Uterus (tissue), 3 donors: ENCODE measurements at regions not wholly inside any gene's neighbourhood (a gene's known extent, or its start where the extent isn't known, plus 50 kb on each side); places are given as distances from the start of the nearest gene placed in this dataset.

Experiments
- DNase-seq, 2 donors: peaks; one replicate each; pipeline ENCODE4 v3.0.0-alpha.2; 2019 to 2020
- H3K27ac ChIP-seq, 2 donors: fragments of 200-600 bp; sonication (generic); 1 replicate in 1 of 2; 2 replicates in 1 of 2; pipeline ENCODE4 v1.5.1; 2016 to 2018
- H3K27me3 ChIP-seq, 2 donors: fragments of 200-600 bp; sonication (generic); one replicate each; pipeline ENCODE4 v1.5.1; 2018 to 2019; ENCODE audit warnings: control low read depth in 1 of 2
- H3K36me3 ChIP-seq, 2 donors: fragments of 200-600 bp; sonication (generic); one replicate each; pipeline ENCODE4 v1.5.1; 2019; ENCODE audit warnings: control low read depth in 1 of 2
- H3K4me1 ChIP-seq, 2 donors: fragments of 200-600 bp; sonication (generic); one replicate each; pipeline ENCODE4 v1.5.1; 2018 to 2019; ENCODE audit warnings: control low read depth in 1 of 2
- H3K4me3 ChIP-seq, 2 donors: fragments of 200-600 bp; sonication (generic); 1 replicate in 1 of 2; 2 replicates in 1 of 2; pipeline ENCODE4 v1.5.1; 2018 to 2019; ENCODE audit warnings: mild to moderate bottlenecking in 1 of 2
- H3K9me3 ChIP-seq, 2 donors: fragments of 200-600 bp; sonication (generic); one replicate each; pipeline ENCODE4 v1.5.1; 2019; ENCODE audit warnings: control low read depth in 1 of 2
- CTCF ChIP-seq, 4 experiments: fragments of 200-600 bp in 2 of 4; fragments of 450-650 bp in 2 of 4; sonication (generic) in 2 of 4; IDR thresholded peaks; one replicate each; pipeline ENCODE4 v1.5.1; 2016 to 2019; ENCODE audit warnings: antibody characterized with exemption in 4 of 4, mild to moderate bottlenecking in 2 of 4, moderate library complexity in 1 of 4
- POLR2A ChIP-seq, 2 donors: fragments of 450-650 bp; IDR thresholded peaks; one replicate each; pipeline ENCODE4 v1.6.1; 2016; ENCODE audit warnings: antibody characterized with exemption in 2 of 2, mild to moderate bottlenecking in 1 of 2, moderate library complexity in 1 of 2
- intact Hi-C: fragments of 100-400 bp; cut with DNase I; formaldehyde crosslinking; loops from one replicate; pipeline ENCODE4 v1.15.1; 2023; ENCODE audit warnings: low total_unique reads
- donor health status: DM: yes; HTN: yes; CAD: no.

- no peak for TF ChIP-seq CTCF (IDR thresholded peaks at IDR 0.05)
- TF ChIP-seq POLR2A (IDR thresholded peaks at IDR 0.05) = no peak
- Histone ChIP-seq H3K9me3 (no peaks in the 10 kb centered on the region), H3K27ac (no peak overlapping the region), H3K36me3 (no peaks in the 10 kb centered on the region), H3K4me3 (no peak overlapping the region), H3K27me3 (no peaks in the 10 kb centered on the region), H3K4me1 (no peaks in the 10 kb centered on the region)
- intact Hi-C loops = no loop called here
- no peak for DNase-seq
These were observed 1015.2 kb upstream of the SLIT2 start for GRCh38 chr4:19236473-19236872.

- Histone ChIP-seq H3K4me1 (no peaks in the 10 kb centered on the region), H3K27me3 (no peaks in the 10 kb centered on the region), H3K36me3 (no peaks in the 10 kb centered on the region), H3K9me3 (no peaks in the 10 kb centered on the region), H3K27ac (no peak overlapping the region), H3K4me3 (no peak overlapping the region)
- intact Hi-C loops = no loop called here
- no peak for DNase-seq
- no peak for TF ChIP-seq POLR2A (IDR thresholded peaks at IDR 0.05)
These were observed 1020.7 kb upstream of the SLIT2 start for GRCh38 chr4:19230906-19231545.

GRCh38 chr4:19227701-19228100 lies 1024.0 kb upstream of the SLIT2 start:
- DNase-seq = no peak
- intact Hi-C loops = no loop called here
- no peaks in the 10 kb centered on the region for H3K36me3 ChIP-seq
- TF ChIP-seq CTCF (IDR thresholded peaks at IDR 0.05) = no peak
- TF ChIP-seq POLR2A (IDR thresholded peaks at IDR 0.05) = no peak
- no peaks in the 10 kb centered on the region for H3K4me1 ChIP-seq
- H3K4me3 ChIP-seq = no peak overlapping the region
- H3K27me3 ChIP-seq = no peaks in the 10 kb centered on the region
- no peak overlapping the region for H3K27ac ChIP-seq
- no peaks in the 10 kb centered on the region for H3K9me3 ChIP-seq

- intact Hi-C loops = no loop called here
- Histone ChIP-seq H3K4me1 (no peaks in the 10 kb centered on the region), H3K9me3 (no peaks in the 10 kb centered on the region), H3K36me3 (no peaks in the 10 kb centered on the region), H3K27me3 (no peaks in the 10 kb centered on the region), H3K4me3 (no peak overlapping the region), H3K27ac (no peak overlapping the region)
- TF ChIP-seq POLR2A (IDR thresholded peaks at IDR 0.05) (no peak), CTCF (IDR thresholded peaks at IDR 0.05) (peak in 3 of 4 experiments; percentile 29 to 40 (median 40))
- DNase-seq = no peak
These were observed 1026.9 kb upstream of the SLIT2 start for GRCh38 chr4:19224820-19225219.

- H3K4me3 ChIP-seq = no peak overlapping the region
These were observed 1035.2 kb upstream of the SLIT2 start for GRCh38 chr4:19216476-19216875.

More at GRCh38 chr4:19216476-19216875, 1035.2 kb upstream of the SLIT2 start:
- H3K27me3 ChIP-seq = no peaks in the 10 kb centered on the region
- H3K36me3 ChIP-seq = no peaks in the 10 kb centered on the region
- no peak for TF ChIP-seq CTCF (IDR thresholded peaks at IDR 0.05)
- no peak for TF ChIP-seq POLR2A (IDR thresholded peaks at IDR 0.05)
- no peaks in the 10 kb centered on the region for H3K4me1 ChIP-seq
- no peak overlapping the region for H3K27ac ChIP-seq
- intact Hi-C loops = no loop called here
- no peak for DNase-seq
- H3K9me3 ChIP-seq = no peaks in the 10 kb centered on the region
